Esophagus muscularis mucosa (tissue), 4 donors: ENCODE measurements at regions not wholly inside any gene's neighbourhood (a gene's known extent, or its start where the extent isn't known, plus 50 kb on each side); places are given as distances from the start of the nearest gene placed in this dataset.

Experiments
- DNase-seq: peaks from one replicate; pipeline ENCODE4 v3.0.0-alpha.2; 2017; ENCODE audit errors: extremely low spot score
- H3K27ac ChIP-seq, 4 donors: fragments of 200-600 bp; sonication (generic); replicated peaks in 1 of 4; 1 replicate in 3 of 4; 2 replicates in 1 of 4; pipeline ENCODE4 v1.5.1; 2016 to 2019; ENCODE audit warnings: mild to moderate bottlenecking in 1 of 4
- H3K27me3 ChIP-seq, 4 donors: fragments of 200-600 bp; sonication (generic); one replicate each; pipeline versions ENCODE4 v1.5.1 to v1.6.0; 2016 to 2019
- H3K36me3 ChIP-seq, 4 donors: fragments of 200-600 bp; sonication (generic); one replicate each; pipeline ENCODE4 v1.5.1; 2016 to 2019
- H3K4me1 ChIP-seq, 4 donors: fragments of 200-600 bp; sonication (generic); one replicate each; pipeline ENCODE4 v1.5.1; 2016 to 2019
- H3K4me3 ChIP-seq, 4 donors: fragments of 200-600 bp; sonication (generic); 1 replicate in 2 of 4; 2 replicates in 2 of 4; pipeline ENCODE4 v1.5.1; 2016 to 2019; ENCODE audit warnings: mild to moderate bottlenecking in 4 of 4, moderate library complexity in 1 of 4
- H3K9me3 ChIP-seq, 4 donors: fragments of 200-600 bp; sonication (generic); 1 replicate in 3 of 4; 2 replicates in 1 of 4; pipeline ENCODE4 v1.5.1; 2016 to 2019
- EP300 ChIP-seq: sonication (generic); formaldehyde crosslinking; IDR thresholded peaks from one replicate; pipeline ENCODE4 v1.6.1; 2017; ENCODE audit warnings: antibody characterized with exemption
- POLR2A ChIP-seq: fragments of 450-650 bp; IDR thresholded peaks from one replicate; pipeline ENCODE4 v1.6.1; 2017; ENCODE audit warnings: antibody characterized with exemption, moderate library complexity, mild to moderate bottlenecking, low read depth
- POLR2AphosphoS5 ChIP-seq, 2 donors: sonication (generic); formaldehyde crosslinking; IDR thresholded peaks; one replicate each; pipeline ENCODE4 v1.6.1; 2017; ENCODE audit warnings: antibody characterized with exemption in 2 of 2
- WGBS: methylation state at CpG from one replicate; pipeline ENCODE4 v1.1.5; 2018; 5-methylcytosine and 5-hydroxymethylcytosine counted together
- intact Hi-C: fragments of 100-400 bp; cut with DNase I; formaldehyde crosslinking; loops from one replicate; pipeline ENCODE4 v1.15.1; 2023
- TF ChIP-seq, protein P1 (sequence below), 3 experiments: fragments of 200-600 bp in 2 of 3; fragments of 450-650 bp in 1 of 3; sonication (generic) in 2 of 3; IDR thresholded peaks; one replicate each; pipeline ENCODE4 v1.5.1; 2017 to 2019; ENCODE audit warnings: antibody characterized with exemption in 3 of 3, mild to moderate bottlenecking in 2 of 3, moderate library complexity in 1 of 3

DNA sequence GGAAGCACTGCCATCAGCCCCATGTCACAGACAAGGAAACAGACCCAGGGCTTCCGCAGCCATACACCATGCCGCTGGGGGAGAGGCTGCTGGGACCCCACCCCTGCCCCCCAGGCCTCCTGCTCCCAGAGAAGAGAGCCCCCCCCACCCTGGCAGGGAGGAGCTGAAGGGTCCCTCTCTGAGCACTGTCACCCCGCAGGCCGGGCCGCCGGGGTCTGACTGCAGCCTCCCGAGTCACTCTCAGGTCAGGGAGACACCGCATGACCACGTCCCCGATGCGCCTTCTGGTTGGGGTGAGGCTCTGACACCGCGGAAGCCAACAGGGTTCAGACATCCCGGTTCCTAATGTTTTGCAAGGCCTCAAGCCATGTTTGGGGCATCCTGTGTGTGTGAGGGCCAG, 102.3 kb downstream of the SIK1 start:
- Histone ChIP-seq H3K9me3 (no peaks in the 10 kb centered on the region), H3K27ac (no peak overlapping the region), H3K4me3 (no peak overlapping the region), H3K36me3 (no peaks in the 10 kb centered on the region), H3K27me3 (peaks cover 0 to 10% (median 0%) of the 10 kb centered on the region in 4 donors), H3K4me1 (peaks cover 0 to 8% (median 7%) of the 10 kb centered on the region in 4 donors)
- DNase-seq, result no peak
- TF ChIP-seq POLR2AphosphoS5 (IDR thresholded peaks at IDR 0.05), result no peak
- TF ChIP-seq POLR2A, result no peak
- TF ChIP-seq, protein P1, sequence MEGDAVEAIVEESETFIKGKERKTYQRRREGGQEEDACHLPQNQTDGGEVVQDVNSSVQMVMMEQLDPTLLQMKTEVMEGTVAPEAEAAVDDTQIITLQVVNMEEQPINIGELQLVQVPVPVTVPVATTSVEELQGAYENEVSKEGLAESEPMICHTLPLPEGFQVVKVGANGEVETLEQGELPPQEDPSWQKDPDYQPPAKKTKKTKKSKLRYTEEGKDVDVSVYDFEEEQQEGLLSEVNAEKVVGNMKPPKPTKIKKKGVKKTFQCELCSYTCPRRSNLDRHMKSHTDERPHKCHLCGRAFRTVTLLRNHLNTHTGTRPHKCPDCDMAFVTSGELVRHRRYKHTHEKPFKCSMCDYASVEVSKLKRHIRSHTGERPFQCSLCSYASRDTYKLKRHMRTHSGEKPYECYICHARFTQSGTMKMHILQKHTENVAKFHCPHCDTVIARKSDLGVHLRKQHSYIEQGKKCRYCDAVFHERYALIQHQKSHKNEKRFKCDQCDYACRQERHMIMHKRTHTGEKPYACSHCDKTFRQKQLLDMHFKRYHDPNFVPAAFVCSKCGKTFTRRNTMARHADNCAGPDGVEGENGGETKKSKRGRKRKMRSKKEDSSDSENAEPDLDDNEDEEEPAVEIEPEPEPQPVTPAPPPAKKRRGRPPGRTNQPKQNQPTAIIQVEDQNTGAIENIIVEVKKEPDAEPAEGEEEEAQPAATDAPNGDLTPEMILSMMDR (IDR thresholded peaks at IDR 0.05), result no peak
- TF ChIP-seq EP300, result no peak
- 80% methylated on average over 1 of the region's 14 CpGs for WGBS
- intact Hi-C loops, result no loop called here

DNA sequence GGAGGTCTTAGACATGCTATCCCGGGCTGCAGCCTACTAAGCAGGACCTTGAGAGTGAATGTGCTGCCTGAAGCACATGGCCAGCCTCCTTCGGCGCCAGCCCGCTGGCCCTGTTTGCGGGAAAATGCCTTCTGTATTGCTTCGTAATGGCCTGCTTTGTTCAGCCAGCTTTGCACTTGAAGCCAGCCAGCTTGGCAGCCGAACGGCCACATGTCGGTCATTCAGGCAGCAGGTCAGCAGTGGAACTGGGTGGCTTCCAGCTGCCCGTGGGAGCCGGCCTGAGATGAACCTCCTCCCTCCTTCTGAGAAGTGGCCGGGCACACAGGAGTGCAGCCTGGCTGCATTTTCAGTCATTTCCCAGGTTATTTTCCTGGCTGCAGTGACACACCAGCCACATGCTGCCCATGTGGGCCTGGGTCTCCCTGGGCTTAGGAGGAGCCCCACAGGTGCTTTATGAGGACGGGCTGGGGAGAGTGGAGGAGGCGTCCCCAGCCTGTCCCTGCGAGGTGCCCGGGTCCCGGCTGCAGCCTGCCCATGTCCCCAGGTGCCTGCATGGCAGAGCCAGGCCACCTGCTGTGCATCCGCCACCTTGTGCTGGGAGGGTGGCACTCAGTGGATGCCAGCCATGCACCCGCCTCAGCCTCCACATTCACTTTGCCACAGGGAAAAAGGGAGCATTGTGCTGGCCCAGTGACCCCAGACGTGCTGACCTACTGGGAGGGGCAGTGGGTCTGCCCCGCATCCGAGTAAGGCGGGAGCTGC, 103.5 kb downstream of the SIK1 start:
- peaks cover 0 to 10% (median 0%) of the 10 kb centered on the region in 4 donors for H3K27me3 ChIP-seq
- H3K36me3 ChIP-seq, result no peaks in the 10 kb centered on the region
- H3K4me3 ChIP-seq, result no peak overlapping the region
- DNase-seq, result no peak
- no peak overlapping the region for H3K27ac ChIP-seq
- intact Hi-C loops, result no loop called here
- no peak for TF ChIP-seq EP300
- TF ChIP-seq POLR2AphosphoS5 (IDR thresholded peaks at IDR 0.05), result no peak
- TF ChIP-seq, protein P1 (IDR thresholded peaks at IDR 0.05), result no peak
- TF ChIP-seq POLR2A, result no peak
- H3K9me3 ChIP-seq, result peaks cover 0 to under 1% (median 0%) of the 10 kb centered on the region in 4 donors
- H3K4me1 ChIP-seq, result peaks cover 0 to 12% (median 7%) of the 10 kb centered on the region in 4 donors
- WGBS, result 90% methylated on average over 2 of the region's 23 CpGs

DNA sequence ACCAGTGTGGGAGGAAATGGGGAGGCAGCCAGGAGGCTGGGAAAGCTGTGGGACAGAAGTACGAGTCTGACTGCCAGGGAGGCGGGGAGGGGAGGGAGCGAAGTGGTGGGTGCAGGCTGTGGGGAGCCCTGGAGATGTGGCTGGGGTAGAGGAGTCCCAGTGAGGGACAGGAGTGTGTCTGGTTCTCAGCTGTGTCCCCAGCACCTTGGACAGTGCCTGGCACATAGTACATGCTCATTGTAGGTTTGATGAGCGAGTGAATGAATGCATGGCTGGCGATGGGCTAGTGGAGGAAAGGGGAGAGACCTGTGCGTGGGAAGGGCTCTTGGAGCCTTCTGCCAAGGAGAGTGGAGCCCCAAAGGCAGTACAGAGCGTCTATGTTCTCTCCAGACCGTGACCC, 104.1 kb downstream of the SIK1 start:
- Histone ChIP-seq H3K4me3 (no peak overlapping the region), H3K4me1 (peaks cover 0 to 12% (median 7%) of the 10 kb centered on the region in 4 donors), H3K27me3 (peaks cover 0 to 12% (median 0%) of the 10 kb centered on the region in 4 donors), H3K36me3 (no peaks in the 10 kb centered on the region), H3K27ac (no peak overlapping the region), H3K9me3 (peaks cover 0 to 6% (median 2%) of the 10 kb centered on the region in 4 donors)
- intact Hi-C loops, result no loop called here
- no peak for TF ChIP-seq POLR2A
- TF ChIP-seq, protein P1 (IDR thresholded peaks at IDR 0.05), result no peak
- TF ChIP-seq POLR2AphosphoS5 (IDR thresholded peaks at IDR 0.05), result no peak
- 88% methylated on average over 5 of the region's 8 CpGs for WGBS
- no peak for DNase-seq

DNA sequence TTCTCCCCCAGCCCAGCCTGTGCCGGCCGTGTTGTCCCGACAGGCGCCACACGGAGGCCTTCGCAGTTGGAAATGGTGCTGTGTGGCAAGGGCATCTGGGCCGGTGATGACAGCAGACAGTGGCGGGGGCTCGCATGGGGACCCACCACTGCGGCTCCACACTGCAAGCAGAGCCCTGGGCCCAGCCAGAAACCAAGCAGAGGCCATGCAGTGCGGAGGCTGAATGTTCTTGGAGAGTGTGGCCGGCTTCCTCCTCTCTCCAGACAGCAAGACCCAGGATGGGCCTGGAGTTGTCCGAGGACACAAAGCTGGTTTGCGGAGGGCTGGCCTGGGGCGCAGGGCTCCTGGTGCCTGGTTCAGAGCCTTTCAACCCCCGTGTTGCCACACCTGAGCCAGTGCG, 104.6 kb downstream of the SIK1 start:
- intact Hi-C loops, result no loop called here
- Histone ChIP-seq H3K4me1 (peaks cover 0 to 12% (median 7%) of the 10 kb centered on the region in 4 donors), H3K27ac (no peak overlapping the region), H3K36me3 (no peaks in the 10 kb centered on the region), H3K4me3 (no peak overlapping the region), H3K9me3 (peaks cover 0 to 9% (median 5%) of the 10 kb centered on the region in 4 donors), H3K27me3 (peaks cover 0 to 17% (median 0%) of the 10 kb centered on the region in 4 donors)
- WGBS, result 89% methylated on average over 16 of the region's 17 CpGs
- DNase-seq, result no peak
- TF ChIP-seq POLR2A, result no peak
- no peak for TF ChIP-seq EP300
- TF ChIP-seq POLR2AphosphoS5 (IDR thresholded peaks at IDR 0.05), result no peak
- TF ChIP-seq, protein P1 (IDR thresholded peaks at IDR 0.05), result no peak
